NCI-H2196 treated with DMSO at 0.1 percent for 48 hours (cell line): ENCODE measurements at regions not wholly inside any gene's neighbourhood (a gene's known extent, or its start where the extent isn't known, plus 50 kb on each side); places are given as distances from the start of the nearest gene placed in this dataset.
A peak's percentile ranks its signal among the peaks of the same experiment; 100 is the strongest.

Experiments used
- DNase-seq: peaks from one replicate; lab custom pipeline; 2025; ENCODE audit not compliant: unreplicated experiment; lab: John Stamatoyannopoulos, UW

DNA sequence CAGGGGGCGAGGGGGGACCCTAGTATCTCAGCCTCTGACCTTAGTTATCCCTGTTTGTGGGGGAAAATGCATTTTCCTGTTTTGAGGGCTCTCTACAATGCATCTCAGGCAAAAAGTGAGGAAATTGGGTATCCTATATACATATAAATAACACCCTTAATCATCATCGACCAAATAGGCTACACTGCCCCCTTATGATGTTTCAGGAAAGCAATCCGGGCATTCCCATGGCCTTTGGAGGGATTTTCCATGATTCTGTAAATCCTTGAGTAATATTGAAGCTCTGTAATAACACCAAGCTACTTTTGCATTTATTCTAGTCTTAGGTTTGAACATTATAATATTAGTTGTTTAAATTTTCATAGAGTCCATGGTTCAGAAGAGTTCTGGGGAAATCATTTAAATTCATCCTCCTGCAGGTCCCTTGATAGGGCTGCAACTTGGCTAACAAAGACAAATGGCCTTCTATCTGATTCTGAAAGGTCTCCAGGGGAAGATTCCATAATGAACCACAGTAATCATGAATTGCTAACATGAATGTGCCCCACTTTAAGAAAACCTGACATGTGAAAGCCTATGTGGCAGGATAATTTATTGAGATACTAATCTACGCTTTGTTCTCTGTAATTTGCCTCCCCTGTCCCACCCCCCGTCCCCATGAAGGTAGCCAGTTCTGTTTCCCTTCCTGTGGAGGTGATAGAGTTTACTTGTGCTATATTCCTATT, 91.5 kb upstream of the SCOC start:
- no peak for DNase-seq

DNA sequence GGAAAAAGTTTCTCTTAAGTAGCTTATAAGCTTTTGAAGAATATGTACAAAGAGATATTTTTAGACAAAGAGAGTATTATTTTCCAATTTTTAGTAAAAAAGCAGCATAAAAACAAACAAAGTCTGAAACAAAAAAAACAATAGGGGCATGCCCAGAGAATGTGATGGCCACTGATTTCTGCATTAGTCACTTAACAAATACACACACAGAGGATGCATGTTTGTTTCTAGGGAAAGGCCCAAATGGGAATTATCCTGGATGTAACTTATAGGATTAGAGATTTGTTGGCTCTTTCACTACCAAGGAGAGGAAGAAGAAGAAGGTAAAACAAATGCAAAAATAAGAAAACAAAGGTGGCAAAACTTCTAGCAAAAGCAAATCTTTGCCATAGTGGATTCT, 95.9 kb upstream of the SCOC start:
- no peak for DNase-seq

DNA sequence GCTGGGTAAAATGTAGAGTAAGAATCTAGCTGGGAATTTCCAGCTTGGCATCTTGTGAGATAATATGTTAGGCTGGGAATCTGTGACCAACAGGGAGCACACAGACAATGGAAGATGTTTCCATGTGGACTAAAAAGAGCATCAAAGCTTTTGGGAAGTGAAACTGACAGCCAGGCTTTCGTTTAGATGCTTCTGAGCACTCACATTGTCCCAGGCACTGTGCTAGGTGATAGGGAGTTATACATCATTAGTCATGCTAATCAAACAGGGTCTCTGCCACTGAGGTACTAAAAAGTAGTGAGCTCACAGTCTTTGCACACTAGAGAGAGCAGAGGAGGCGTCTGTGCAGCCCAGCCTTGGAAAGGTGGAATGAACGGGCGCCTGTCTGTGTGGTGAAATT, 101.9 kb upstream of the SCOC start:
- DNase-seq = no peak

DNA sequence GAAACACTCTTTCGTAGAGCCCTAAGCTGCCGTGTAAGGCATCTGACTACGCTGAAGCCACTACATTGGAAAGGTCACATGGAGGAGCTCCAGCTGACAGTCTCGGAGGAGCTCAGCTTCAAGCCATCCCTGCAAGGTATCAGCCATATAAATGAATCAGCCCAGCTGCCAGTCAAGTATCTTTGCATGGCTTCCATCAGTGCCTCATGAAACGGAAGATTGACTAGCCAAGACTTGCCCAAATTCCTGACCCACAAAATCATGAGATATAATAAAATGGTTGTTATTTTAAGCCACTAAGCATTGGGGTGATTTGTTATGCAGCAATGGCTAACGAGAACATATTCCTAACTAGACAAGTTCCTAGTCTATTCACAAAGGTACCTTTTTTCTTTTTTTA, 104.1 kb upstream of the SCOC start:
- DNase-seq = no peak

DNA sequence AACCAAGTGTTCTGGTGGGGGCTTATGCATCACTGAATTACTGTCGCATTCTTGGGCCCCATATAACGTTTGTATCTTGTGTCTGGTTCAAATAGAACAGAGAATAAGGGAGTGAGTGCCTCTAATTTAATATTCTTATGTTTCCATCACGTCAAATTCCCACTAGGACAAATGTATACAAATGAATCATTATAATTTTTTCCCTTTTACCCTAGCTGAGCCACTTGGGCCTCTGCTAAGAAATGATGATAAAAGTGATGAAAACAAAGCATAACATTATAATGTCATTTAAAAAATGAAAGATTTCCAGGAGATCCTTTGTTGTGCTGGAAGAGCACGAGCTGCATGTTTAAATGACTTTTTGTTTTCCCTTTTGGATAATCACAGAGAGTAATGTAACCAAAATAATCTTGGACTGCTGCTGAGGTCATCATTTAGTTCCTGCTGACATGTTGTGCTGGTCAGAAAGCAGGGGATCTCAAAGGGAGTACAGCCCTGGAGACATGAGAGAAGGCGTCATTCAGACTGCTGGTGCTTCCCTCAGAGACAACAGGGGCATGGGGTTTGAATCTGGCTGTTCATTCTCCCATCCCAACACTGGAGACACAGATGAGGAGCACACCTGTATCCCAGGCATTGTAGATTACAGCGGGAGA, 105.1 kb upstream of the SCOC start:
- no peak for DNase-seq

DNA sequence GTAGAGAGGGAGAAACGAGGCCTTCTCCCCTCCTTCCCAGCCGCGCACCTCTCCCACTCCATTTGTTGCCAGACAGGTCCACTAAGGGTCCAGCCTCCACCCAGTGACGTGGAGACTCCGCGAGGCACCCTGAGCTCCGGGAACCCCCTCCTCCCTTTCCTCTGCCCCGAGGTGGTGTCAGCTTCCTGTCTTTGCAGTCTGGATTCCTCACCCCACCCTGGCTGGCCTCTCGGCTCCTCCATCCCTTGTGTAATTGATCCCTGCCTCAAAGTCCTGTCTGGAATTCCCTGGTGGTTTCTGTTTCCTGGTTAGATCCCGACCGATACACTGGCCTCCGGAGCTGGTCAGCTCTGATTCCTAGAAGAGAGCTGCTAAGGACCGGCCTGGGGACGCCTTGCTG, 105.9 kb upstream of the SCOC start:
- DNase-seq = no peak

- DNase-seq = no peak
These were observed 106.4 kb upstream of the SCOC start for GRCh38 chr4:140266958-140267568.

- DNase-seq = no peak
These were observed 106.2 kb upstream of the MAML3 start for GRCh38 chr4:140260227-140260626.

DNA sequence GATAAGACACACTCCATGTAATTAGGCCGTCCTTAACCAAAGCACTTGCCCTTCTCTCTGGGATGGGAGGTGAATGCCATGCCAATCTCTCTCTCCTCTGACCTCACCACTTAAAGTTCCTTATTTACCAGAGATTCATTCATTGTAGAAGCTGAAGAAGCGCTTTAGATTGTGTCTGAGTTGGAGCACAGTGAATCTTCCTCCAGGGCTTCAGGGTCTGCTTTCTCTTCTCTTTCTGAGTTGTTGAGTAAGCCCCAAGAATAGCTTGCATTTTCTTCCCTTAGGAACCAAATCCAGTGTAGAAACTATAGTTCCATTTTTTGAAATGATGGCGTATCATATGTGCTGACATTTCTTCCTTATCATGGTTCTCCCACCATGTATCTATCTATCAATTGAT, 104.5 kb upstream of the MAML3 start:
- no peak for DNase-seq

GRCh38 chr4:140257461-140258305, 103.7 kb upstream of the MAML3 start:
- no peak for DNase-seq

DNA sequence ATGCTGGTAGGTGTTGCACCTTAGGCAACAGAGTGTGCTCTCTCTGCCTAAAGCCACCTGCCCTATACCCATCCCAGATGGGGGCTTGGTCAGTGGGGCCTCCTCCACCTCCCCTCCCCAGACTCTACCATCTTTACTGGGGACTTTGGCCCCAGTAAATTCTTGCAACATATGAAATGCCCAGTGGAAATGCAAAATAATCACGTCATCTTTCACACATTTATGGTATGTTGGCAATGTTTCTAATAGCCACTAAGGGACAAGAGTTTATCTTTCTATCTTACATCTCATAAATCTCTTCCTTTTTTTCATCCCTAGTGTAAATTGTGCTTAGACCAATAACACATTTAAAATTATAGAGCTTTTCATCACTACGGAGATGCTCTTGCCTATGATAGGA, 103.0 kb upstream of the MAML3 start:
- DNase-seq = no peak

DNA sequence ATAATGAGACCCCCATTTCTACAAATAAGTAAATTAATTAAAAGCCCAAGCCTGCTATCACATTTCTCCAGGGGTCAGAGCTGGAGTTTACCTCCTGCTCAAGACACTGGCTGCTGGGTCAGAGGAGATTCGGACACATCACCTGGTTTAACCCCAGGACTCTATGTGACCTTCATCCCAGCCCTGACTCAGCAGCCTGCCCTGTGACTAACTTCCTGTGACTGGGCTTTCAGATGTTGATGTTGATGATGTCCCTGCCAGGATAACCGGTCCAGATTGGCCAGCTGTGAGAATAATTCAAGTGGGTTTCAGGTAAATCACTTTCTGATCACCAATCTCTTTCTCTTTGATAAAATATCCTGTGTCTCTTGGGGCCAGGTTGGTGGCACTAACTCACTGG, 102.4 kb upstream of the MAML3 start:
- DNase-seq = no peak

DNA sequence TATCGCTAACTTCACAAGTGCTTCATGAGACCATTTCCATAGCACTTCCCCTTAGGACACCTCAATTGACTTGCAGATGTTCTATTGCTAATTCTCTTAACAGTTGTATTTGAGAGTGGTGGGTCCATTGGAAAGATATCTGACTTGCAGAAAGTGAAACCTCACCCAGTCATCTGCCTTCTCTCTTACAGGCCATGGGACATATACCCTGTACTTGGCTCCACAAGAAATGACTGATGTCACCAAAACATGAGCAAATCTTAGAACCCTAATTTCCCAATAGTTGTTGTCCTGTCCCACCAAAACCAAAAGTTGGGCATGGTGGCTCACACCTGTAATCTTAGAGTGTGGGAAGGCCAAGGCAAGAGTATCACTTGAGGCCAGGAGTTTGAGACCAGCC, 101.9 kb upstream of the MAML3 start:
- DNase-seq = no peak

GRCh38 chr4:140255467-140255866, 101.5 kb upstream of the MAML3 start:
- DNase-seq = no peak

DNA sequence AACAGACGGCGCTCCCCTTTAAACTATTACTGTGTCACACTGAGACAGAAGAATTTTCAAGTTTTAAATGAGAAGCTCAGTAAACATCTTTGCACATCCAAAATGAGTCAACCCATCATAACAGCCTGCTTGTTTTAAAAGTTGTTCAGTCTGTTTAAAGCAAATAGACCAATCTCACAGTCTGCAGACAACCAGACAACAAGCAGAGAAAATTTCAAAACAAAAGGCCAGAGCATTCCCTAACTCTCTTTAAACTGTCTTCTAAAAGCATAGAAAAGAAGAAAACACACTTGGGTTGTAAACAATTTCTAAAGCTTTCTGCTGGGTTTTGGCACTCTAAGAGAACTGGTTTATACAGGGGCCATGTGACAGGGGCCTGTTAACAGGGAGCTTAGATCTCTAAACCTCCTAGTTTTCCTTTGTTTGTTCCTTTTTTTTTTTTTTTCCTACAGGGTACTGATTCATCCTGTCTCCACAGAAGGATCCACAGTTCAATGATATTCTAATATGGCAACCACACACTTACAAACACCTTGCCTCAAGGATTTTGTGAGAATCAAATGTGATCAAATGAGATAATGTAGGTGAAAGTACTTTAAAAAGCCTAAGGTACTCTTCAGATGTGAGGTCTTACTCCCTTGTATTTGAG, 100.8 kb upstream of the MAML3 start:
- no peak for DNase-seq

DNA sequence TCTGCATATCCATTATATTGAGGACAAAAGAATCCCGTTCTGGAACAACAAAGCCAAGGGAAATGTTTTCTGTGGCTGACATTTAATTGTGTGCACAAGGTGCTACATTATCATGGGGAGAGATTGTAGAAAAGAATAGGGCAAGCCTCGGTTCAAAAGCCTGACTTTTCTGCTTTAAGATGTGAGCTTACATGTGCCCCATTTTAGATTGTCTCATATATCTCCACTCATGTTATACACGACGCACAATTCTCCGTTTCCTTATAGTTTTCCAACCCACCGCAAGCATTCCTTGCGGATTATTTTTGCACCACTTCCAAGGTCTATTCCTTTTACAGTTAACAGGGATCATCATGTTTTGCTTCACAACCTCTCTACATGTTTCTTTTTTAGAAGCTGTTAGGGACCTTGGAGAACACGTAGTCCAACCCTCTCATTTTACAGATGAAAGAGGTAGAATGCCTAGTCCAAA, 99.6 kb upstream of the MAML3 start:
- no peak for DNase-seq

GRCh38 chr4:140252742-140253555, 99.0 kb upstream of the MAML3 start:
- DNase-seq = peak; percentile 34

GRCh38 chr4:140252141-140252741, 98.3 kb upstream of the MAML3 start:
- DNase-seq = peak; percentile 41

DNA sequence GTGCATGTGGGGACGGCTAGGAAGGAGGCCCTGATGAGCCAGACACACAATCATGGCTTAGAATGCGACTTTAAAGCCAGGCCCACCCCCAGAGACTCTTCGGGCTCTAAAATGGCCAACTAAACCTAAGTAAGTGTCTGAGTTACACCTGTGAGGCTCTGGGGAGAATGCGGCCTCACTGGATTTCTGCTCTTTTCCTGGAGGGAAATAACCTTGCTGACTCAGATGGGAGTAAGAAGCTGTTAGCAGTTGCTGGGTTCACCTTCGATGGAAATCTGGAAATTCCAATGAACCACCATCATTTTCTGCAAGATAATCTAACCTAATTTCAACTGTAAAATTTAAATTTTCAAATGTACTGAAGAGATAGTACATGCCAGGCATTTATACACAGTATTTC, 97.6 kb upstream of the MAML3 start:
- no peak for DNase-seq
